SIG-M5 treated with dmso at 0.1 percent for 504 hours (cell line): ENCODE measurements at regions not wholly inside any gene's neighbourhood (a gene's known extent, or its start where the extent isn't known, plus 50 kb on each side); places are given as distances from the start of the nearest gene placed in this dataset.
"Not testable (repeated sequence)": the region's sequence is repeated elsewhere in the genome, so short reads cannot be mapped to it uniquely, and the experiment has no call there.

Experiments
- DNase-seq: peaks from one replicate; lab custom pipeline; 2025; ENCODE audit not compliant: unreplicated experiment; lab: John Stamatoyannopoulos, UW

DNA sequence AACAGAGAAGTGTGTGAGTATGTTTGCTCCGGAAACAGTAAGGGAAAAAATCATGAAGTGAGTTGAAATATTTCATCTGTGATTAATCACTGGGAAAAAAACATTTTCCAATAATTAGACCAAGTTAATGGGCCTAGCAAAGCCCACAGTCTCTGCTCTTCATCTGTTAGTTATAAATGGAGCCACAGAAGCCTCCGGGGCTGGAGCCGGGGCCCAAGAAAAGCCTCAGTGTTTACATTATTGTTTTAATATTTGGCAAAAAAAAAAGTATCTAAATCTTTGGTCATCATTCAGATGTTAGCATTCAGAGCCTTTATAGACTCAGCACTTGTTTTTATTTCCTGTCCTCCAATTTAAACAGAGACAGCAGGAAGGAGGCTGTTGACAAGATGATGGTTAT is 115.0 kb downstream of the UBE2U start:
- no peak for DNase-seq

DNA sequence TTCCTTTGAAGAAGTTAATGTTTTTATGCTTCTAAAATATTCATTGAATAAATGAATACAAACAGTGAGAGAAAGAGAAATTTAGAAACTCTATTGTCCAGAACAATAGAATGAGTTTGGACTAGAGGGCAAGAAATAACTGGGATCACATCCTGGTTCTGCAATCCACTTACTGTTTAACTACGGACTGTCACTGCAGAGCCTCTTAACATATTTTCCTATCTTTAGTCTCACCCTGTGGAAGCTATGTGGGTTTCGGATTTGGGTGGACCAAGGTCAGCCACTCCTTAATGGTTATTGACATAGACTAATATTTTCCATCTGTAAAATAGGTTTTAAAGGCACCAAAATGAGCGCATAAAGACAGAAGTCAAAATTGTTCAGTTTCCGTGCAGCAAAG is 116.6 kb downstream of the UBE2U start:
- no peak for DNase-seq

DNA sequence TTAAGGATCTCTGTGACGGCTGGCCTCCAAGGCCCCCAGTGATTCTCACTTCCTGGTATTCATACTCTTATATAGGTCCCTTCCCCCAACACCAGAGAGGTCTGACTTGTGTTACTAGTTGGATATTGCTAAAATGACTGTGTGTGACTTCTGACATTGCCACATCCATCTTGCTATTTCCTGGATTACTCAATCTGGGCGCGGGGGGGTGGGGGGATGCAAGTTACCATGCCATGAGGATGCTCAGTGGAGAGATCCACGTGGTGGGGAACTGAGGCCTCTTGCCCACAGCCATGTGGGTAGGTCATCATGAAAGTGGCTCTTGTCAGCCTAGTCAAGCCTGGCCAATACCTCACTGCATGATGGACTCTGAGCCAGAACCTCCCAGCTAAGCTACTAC is 117.0 kb downstream of the UBE2U start:
- peak; percentile 75 for DNase-seq

DNA sequence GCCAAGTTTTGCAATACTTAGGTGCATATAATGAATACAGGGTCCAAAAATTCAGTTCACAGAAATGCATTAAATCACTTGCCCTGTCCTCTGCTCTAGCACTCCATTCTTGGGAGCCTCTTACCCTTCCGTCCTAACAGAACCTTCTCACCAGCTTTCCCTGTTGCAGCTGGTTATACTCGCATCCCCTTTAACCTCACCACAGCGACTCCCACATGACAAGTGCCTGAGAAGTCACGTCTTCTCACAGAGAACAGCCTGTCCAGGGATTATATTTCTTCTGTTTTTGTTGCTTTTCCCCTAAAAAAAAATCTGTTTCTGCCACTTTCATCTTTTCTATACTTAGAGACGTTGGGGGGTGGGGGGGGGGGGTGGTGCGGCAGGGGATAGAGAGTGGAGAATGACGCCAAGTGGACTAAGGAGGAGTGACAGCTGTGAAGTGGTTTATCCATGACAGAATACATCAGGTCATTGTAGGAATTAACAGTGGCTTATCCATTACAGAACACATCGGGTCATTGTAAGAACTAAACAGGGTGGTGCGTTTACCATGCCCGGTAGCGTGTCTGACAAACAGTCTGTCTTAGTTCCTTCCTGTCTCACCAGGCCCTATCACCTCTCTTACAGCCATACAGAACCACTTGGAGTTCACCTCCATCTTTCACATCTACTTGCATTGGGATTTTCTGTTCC is 117.6 kb downstream of the UBE2U start:
- DNase-seq = no peak

DNA sequence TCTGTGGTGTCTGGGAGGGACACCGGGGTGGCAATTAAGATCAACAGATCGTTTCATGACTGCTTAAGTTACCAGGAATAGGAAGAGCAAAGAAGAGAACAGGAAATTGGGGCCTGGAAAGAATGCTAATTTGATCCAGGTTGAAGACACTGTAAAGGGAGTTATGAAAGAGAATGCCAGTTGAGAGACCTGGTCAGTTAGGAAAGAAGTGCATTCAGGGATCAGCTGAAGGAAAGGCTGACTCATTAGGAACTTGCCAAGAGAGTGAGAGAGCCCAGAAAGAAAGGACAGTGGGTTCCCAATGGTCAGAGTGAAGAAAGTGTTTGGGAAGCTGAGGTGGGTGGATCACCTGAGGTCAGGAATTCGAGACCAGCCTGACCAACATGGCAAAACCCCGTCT is 119.6 kb downstream of the UBE2U start:
- no peak for DNase-seq

DNA sequence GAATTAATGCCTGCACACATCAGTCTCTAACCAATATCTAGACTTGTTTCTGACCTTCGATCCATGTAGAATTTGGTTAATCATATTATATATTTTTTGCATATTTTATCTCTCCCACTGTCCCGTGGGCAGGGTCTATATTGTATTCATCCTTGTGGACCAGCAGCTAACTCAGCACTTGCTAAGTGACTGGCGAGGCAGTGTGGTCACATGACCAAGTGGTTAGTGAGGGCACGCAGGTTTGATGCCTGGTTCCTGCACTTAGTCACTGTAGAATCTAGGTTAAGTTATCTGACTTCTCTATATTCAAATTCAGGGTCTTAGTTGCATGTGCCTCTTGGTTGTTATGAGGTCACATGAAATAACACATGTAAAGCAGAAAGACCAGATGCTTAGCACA is 120.5 kb downstream of the UBE2U start:
- no peak for DNase-seq

DNA sequence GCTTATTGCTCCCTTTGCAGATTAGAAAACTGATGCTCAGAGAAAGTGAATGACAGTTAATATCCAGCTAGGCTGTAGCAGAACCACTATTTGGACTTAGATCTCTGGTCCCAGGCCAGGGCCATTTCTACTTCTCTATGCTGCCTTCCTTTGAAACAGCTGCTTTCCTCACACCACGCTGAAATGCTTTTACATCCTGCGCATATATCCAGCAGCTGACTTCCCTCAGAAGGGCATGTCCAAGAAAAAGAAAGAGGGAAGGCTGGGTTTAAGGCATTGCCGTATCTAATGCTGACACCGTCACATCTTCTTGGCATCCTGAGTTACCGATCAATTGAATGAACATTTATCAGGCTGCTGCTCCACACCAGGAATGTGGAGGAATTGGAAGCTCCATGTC is 122.4 kb downstream of the UBE2U start:
- no peak for DNase-seq

DNA sequence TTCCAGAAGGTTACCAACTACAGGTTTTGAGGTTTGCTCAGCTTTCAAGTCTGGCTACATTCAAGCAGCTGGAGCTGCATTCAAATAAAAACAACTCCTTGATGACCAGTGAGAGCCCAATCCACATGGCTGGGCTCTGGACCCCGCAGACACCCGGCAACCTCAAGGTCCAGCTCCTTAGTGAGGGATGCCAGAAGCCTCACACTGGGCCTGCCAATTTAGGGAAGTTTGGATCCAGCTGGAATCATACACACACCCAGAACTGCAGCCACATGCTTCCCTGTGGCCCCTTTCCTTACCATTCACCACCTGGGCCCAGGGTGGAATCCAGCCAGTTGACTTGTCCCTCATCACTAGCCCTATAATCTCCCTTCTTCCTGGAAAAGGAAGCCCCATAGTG is 123.7 kb downstream of the UBE2U start:
- no peak for DNase-seq

DNA sequence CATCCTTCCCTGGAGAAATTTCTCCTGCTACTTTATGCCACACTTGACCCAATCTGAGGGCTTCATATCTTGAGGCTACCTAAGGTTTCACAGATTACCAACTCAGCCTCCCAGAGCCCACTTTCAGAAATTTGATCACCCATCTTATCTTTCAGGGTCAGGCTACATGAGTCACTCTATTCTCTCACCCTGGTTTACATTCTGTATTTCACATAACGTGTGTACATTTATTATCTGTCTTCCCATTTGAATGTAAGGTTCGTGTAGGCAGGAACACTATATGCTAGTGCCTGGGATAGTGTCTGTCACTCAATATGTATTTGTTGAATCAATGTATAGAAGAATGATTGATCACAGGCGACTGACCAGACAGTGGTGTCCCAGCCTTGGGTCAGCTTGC is 124.8 kb downstream of the UBE2U start:
- DNase-seq = no peak

DNA sequence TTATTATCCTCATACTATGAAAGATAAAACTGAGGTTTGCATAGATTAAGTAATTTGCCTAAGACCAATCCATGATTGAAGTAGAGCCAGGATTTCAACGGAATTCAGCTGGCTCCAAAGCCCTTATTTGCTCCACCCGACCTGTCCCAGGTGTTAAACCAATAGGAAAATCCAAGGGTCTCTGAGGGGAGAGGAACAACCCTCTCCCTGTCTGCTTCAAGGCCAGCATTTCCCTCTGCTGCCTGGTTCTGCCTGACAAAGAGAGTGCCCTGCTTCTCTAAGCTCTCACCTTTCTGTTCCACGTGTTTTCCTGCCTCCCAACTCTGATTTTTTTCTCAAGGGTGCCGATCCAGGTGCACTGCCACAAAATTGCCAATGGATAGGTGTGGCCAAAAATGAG is 127.4 kb downstream of the UBE2U start:
- no peak for DNase-seq

DNA sequence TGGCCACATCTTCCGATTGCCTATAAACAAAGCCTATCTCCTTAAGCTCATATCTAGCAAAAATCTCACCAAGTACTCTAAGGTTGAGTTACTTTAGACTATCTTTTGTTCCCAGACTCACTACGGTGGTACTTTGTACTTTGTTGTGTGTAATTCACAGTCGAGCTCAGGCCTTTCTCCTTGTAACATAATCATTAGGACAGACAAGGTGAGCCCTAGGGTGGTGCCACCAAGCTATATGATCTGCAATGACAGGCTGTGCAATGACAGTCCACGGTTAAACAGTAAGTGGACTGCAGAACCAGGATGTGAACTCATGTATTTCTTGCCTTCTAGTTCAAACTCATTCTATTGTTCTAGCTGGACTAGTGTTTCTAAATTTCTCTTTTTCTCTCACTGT is 132.2 kb downstream of the UBE2U start:
- no peak for DNase-seq

DNA sequence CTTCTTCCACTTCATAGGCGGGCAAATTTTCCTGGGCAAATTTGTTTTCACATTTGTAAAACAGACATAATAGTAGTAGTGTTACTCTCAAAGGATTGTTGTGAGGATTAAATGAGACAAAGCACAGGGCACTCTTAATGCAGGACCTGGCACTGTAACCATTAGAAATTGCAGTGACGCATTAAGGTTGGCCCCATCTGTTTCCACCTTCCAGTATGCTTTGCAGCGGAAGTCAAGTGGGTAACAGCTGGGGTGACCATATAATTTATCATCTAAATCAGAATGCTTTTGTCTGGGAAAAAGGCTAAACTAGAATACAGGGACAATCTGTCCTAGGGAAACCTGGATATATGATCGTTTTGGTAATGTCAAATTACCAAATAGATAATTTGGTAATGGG is 132.5 kb upstream of the CACHD1 start:
- no peak for DNase-seq

DNA sequence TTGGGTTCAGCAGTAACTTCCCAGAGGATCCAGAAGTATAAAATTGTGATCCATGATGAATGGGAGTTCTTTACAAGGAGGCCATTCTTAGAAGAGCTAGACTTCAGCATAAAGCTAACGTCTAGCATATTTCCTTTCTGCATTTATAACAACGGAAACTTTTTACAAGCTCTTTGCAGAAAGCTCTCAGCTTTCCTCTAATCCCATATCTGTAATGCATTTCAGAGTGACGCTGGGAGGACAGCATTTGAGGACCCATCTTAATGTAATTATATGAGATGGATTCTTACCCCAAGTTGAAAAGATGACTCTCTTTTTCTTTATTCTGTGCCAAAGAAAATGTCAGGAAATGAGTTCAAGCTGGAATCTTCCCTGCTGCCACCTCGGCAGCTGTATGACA is 132.0 kb upstream of the CACHD1 start:
- DNase-seq = no peak

DNA sequence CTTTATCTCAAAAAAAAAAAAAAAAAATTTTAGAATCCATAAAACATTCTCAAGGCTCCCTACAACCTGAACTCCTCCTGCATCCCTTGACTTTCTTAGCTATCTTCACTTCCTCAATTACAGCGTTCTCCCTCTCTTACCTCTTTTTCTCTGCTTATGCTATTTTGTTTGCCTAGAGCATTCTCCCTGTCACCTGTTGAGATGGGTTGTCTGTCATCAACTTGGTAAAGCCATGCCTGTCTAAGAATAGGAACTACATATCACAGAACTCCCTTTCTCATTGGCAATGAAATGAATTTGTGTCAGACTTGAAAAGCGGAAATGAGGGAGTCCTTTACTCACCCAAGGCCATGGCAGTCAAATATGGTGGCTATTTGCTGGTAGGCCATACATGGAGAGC is 129.6 kb upstream of the CACHD1 start:
- no peak for DNase-seq

DNA sequence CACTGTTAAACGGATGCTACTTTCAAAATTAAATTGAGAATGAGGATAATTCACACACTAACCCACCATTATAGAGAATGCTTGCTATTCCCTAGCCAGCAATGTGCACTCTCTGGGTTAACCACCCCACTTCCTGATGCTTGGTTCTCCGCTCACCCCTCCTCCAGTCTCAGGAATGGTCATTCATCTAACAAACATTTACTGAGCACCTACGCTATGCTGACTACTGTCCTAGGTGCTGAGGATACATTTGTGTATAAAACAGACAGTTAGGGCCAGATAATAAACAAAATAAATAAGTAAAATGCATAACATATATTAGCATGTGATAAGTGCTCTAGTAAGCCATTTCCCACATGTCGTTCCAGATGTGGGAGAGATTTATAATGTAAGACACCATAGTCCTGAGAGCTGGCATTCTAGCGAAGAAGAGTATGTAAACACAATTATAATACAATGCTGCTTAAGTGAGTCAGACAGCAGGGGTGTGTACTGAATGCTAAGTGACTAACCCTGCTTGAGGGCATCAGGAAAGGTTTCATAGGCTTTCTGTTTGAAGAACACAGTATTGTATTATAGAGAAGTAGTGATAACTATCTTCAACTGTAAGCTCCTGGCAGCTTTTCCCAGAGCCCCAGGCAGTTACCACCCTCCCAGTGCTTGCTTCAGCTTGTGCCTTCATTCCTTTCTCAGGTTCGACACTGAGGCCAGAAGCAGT is 126.7 kb upstream of the CACHD1 start:
- DNase-seq = peak; percentile 55

DNA sequence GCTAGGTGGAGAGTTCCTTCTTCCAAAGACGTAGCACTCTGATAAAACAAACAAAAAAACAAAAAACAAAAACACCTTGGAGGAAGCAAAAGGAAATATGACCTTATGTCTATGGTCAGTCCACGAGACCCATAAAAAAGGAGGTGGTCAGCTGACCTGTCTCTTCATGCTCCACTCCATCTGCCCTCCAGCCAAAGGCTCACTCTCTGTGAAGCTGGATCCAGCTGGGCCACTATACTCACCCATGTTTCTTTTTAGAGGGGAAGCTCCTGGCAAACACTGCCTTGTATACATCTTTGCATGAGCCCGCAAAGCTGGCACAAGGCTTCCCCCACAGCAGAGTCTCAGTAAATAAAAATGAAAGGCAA is 126.1 kb upstream of the CACHD1 start:
- DNase-seq = no peak

DNA sequence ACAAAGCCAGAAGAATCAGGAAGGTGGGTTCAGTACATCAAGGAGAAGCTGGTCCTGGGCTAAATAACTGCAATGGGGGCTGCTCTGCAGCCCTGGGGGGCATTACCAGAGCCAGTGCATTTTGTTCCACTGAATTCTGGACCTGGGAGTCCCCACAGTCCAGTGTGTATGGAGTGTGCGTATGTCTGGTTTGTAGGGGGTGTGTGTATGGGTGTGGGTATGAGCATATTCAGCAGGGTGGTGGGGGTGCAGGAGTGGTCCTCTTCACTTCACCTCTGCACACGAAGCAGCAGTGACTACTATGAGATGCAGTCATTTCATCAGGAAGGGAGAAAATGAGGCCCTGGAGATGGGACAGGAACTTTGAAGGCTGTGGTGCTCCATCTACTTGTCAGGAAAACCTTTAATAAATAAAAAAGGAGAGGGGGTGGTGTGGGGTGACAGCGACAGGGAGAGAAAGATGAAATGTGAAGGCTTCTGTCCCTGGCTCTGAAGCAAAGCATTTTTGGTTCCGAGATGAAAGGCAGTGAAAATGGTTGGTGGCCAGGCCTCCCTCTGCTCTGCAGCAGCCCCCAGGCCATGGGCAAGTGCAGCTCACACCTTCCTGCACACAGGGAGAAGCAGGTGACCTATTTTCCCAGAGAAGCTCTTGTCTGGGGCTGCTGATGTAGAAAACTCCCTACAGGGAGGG is 121.5 kb upstream of the CACHD1 start:
- no peak for DNase-seq

DNA sequence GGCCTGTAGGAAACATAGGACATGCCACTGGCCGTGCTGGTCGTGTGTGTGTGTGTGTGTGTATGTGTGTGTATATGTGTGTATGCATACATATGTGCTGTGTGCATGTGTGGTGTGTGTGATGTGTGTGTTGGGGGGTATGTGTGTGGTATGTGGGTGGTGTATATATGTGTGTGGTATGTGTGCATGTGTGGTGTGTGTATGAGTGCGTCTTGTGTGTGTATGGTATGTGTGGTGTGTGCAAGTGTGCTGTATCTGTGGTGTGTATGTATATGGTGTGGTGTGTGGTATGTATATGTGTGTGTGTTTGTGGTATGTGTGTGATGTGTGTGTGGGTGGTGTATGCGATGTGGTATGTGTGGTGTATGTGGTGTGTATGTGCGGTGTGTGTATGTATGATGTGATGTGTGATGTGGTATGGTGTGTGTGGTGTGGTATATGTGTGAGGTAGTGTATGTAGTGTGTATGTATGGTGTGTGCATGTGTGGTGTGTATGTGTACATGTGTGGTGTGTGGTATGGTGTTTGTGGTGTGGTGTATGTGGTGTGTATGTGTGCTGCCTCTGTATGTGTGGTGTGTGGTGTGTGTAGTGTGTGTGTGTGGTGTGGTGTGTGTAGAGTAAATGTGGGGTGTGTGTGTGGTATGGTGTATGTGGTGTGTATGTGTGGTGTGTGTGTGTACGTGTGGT is 120.8 kb upstream of the CACHD1 start:
- no peak for DNase-seq

DNA sequence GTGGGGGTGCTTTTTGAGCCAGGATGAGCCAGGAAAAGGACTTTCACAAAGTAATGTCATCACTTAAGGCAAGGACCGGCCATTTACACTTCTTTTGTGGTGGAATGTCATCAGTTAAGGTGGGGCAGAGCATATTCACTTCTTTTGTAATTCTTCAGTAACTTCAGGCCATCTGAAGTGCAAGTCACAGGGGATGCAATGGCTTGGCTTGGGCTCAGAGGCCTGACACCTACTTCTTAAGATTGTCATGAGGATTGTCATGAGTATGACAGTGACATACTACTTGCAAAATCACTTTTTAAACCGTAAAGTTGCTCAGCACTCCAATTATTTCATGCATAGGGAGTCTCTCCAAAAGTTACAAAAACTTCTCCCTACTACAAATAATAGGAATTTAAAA is 114.4 kb upstream of the CACHD1 start:
- DNase-seq = not testable (repeated sequence)

DNA sequence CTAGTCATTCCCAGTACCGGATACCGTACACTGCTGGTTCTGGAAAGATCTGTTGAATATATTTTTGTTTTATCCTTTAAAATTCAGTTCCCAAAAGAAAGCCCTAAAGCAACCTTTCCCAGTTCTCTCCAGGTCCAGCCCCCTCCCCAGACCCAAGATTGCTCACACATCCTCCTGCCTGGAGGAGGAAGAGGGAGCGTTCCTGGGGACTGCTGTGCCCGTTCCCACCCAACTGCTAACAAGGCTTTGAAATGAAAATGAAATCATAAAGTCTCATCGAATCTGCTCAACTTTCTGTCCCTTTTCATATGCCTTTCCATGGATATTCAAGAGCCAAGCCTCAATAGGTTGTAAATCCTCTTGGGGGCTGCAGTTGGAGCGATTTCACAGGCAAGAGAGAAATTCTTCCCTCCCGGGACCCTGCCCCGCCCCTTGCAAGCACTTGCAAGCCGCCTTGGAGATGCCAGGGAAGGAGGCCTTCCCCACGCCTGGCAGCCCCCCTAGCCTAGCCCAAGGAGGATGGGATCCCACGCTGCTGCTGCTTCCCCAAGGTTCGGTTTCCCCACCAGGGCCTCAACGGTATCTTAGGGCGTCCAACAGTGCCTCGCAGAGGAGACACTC is 113.2 kb upstream of the CACHD1 start:
- DNase-seq = no peak

DNA sequence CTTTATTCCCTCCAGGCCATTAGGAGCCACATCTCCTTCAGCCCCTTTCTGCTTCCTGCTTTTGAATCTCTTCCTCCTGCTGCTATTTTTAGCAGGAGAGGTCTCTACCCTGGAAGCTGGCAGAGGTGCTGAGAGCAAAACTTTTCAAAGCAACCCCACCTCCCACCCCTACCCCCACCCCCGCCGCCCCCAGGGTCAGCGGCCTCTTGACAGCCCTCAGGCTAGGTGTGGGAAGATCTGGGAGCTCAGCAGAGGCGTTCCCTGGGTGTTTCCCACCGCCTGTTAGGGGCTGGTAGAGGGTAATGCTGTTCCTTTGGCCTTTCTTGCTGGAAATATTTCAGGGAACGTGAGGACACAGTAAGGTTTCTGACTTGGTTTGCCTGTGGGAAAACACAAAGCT is 112.5 kb upstream of the CACHD1 start:
- no peak for DNase-seq
